Activated naive CD4-positive, alpha-beta T cell (primary cell): ENCODE measurements at regions not wholly inside any gene's neighbourhood (a gene's known extent, or its start where the extent isn't known, plus 50 kb on each side); places are given as distances from the start of the nearest gene placed in this dataset.

Experiments
- DNase-seq, 4 experiments: peaks; one replicate each; lab custom pipeline; 2025; lab: John Stamatoyannopoulos, UW

DNA sequence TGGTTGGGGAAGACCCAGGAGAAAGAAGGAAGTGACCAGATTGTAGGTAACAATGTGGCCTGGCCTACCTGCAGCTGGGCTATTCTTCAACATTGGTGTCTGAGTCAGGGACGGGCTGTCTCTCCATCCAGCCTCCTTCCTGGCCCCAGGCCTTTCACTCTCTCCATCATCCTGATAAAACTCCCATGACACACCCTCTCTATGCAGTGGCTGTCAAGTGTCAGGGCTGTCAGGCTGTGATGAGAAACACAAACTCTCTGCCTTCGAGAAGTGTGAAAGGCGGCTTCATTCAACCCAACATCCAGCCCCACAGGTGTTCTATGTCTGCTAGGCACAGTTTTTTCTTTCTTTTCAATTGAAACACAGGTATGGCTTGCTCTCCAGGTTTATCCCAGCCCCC, 153.3 kb upstream of the VSTM2B start:
- no peak for DNase-seq

DNA sequence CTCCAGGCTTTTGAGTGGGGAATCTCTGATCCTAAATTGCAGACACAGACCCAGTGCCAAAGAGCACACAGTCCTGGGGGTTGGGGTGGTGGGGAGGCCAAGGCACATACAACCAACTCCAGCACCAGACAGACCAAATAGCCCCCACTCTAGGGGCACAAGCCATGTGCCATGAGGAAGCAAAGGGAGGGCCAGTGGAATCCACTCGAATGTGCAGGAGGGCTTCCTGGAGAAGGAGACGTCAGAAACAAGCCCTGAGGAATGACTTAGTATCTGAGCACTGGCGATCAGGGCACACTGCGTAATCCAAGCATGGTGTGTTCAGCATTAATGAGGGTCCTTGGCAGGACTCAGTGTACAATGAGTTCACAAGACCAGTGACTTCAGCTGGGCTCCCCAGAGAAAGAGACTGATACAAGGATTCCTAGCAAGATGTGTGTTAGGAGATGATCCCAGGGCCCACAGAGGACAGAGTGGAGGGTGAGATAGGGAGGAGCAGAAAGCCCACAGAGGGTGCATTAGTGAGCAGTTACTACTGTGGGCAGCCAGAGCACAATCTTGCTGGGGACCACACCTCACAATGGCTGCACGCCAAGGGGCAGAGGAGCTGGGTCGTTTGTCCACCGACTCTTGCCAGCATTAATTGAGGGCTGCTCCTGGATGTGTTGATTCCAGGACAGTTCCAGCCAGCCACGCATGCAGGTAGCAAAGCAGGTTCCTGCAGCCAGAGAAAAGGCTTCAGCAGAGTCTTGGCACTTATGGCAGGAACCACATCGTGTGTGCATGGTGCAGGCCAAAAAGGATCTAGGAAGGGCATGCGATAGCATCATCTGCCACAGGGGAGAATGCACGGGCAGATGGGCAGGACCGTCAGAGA, 152.6 kb upstream of the VSTM2B start:
- DNase-seq, result no peak

DNA sequence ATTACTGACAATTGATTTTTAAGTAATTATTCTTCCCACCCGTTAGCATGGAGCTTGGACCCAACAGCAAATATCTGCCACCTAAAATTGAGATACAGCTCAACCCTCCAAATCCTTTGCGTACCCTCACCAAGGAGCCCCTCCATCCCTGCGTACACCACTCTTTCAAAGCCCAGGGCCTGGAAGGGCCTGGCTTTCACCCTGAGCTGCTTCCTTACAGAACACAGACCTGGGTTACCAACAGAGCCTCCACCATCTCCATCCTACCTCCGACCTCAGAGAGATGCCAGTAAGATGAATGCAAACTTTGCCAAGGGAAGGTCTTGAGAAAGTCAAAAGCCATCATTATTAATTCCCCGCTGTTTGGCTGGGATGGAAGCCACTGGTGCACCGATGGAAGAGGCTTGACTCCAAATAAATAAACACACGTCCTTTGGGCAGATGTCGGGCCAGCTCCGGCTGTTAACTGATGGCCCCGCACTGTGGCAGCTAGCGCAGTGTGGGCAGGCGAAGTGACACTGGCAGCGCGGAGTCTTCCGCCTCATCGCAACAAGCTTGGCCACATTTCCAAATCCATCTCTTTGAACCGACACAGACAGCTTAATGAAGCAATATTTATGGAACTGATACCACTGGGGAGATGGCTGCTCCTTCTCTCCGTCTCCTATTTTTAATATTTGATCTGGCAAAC, 150.2 kb upstream of the VSTM2B start:
- DNase-seq, result no peak

DNA sequence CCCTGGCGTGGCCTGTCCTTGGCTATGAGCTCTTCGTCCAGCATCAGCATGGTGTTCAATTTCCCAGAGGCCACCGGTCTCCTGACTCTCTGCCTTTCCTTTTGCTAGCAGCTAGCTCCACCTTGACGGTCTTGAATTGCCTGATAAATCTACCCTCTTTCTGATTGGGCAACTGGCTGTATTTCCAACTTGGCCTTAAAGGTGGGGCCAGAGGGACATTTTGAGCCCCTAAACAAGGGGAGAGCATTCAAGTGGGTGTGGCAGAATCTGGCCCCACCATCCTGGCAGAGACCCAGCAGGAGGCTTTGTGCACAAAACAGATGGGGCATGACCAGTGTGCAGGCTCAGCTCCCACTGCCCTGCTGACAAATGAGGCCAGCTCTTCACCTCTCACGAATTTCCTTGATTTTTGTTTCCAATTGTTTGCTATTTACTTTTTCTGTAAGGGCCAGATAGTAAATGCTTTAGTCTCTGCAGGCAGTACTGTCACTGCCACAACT, 148.9 kb upstream of the VSTM2B start:
- no peak for DNase-seq

DNA sequence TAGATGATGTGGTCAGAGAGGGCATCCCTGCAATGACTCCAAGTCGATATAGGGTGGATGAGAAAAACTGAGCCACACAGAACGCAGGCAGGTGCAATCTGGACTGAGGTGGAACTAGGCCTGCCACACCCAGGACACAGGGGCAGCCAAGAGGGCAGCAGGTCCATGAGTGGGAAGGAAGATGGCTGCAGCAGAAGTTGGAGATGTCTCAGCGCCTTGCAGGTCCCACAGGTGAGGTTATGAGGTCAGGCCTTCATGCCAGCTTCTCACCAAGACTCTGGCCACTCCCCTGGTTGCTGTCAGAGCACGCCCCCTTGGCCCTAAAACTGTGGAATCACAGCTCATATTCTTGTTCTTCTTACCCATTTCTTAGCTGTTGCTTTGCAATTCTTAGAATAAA, 147.7 kb upstream of the VSTM2B start:
- no peak for DNase-seq

DNA sequence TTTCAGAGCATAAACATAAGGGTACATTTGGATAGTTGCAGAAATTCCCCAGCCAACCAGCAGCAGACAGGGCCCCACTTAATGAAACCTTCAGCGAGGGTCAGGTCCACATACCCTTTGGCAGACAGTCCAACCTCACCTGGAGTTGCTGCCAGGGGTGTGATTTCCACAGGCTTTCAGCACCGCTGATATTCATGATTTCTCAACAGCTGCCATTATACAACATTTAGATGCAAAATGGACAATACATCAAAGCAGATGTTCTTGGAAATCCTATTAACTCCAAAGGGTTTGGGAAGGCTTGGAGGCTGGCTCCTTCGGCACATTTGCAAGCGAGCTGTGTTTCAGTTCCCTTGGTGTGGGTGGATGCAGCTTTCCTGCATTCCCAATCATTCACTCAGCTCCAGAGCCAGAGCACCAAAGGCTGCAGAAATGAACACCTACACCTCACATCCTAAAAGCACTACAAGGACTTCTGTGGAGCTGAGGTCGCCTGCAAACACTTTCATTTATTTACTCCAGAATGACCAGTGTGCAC, 147.2 kb upstream of the VSTM2B start:
- DNase-seq, result no peak

DNA sequence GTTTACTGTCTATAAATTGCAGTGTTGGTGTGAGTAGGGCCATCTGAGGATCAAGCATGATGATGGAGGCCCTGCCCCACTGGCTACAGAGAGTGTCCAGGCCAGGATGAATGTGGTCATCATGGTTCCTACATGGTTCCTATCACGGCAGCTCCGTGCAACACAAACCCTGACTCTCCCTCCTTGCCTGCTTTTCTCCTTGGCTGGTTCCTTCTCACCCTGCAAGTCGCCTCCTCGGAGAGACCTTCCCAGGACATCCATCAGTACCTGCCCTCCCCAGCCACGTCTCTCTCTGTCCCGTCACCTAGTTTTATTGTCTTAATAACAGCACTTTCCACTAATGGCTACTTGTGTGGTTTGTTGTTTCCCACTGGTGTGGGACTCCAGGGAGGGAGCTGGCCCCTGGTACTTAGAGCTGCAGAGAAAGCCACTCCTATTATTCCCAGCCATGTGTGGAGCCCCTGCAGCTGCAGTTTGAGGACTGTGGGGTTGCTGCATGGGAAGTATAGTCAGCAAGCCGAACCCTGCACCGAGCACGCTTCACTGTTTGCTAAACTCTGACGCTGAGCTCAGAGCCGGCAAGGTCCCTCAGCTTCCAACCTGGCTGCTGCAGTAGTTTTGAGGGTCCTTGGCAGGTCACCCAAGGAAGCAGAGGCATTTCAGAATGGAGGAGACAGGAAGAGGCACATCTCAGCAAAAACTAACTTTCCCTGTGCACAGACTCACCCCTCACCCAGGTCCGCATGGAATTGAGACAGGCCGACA, 146.4 kb upstream of the VSTM2B start:
- no peak for DNase-seq

DNA sequence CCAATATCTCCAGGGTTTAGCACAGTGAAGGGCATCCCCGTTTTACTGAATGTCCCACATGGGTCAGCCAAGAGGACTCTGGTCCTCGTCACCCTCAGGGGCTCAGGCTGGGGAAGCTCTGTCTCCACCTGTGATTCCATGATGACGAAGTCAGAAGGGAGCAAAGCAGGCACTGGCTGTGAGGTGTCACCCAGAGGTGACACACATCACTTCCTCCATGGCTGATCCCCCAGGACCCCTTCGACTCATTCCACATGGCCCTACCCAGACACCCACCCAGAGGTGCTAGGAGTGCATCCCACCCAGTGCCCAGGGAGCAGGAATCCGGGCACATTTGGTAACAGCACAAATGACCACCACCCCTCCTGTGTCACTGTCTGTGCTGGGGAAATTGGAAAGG, 145.2 kb upstream of the VSTM2B start:
- DNase-seq, result no peak

DNA sequence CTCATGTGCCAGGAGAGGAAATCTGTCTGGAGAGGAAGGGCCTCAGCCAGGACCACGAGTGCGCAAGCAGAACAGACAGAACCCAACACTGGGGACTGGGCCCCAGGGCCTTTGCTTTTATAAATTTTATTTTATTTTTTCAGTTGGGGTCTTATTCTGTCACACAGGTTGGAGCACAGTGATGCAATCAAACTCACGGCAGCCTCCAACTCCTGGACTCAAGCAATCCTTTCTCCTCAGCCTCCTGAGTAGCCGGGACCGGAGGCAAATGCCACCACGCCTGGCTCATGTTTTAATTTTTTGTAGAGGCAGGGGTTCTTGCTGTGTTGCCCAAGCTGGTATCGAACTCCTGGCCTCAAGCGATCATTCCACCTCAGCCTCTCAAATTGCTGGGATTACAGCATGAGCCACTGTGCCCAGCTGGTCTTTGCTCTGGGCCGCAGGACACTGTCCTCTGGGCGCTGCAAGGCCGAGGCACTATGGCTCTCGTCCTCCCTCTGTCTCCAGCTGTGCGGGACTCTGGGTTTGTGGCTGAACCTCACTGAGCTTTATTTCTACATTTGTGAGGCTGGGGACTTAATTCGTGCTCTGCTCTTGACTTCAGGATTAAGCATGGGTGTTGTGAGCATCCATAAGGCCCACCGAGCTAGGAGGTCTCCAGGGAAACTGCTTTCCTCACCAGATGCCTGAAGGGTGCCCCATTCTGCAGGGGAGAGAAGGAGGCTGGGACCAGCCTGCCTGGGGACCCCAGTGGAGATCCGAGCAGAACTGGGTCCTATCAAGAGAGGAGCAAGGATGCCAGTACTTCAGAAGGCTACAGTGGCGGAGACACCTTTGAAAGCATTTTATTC, 144.2 kb upstream of the VSTM2B start:
- no peak for DNase-seq

DNA sequence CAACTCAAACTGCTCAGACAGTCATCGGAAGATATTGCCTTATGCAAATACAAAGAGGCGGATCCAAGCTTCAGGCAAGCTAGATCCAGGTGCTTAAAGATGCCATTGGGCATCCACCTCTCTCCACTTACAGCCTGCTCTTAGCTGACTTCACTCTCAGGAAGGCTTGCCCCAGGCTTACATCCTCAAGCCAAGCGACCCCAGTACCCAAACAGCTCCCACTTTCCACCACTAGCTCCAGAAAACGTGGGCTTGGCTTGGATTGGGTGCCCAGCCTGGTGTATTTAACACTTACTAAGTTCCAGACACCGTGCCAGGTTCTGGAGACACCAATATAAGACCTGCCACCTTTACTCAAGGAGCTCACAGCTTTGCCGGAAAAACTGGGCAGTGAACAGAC, 142.1 kb upstream of the VSTM2B start:
- no peak for DNase-seq

DNA sequence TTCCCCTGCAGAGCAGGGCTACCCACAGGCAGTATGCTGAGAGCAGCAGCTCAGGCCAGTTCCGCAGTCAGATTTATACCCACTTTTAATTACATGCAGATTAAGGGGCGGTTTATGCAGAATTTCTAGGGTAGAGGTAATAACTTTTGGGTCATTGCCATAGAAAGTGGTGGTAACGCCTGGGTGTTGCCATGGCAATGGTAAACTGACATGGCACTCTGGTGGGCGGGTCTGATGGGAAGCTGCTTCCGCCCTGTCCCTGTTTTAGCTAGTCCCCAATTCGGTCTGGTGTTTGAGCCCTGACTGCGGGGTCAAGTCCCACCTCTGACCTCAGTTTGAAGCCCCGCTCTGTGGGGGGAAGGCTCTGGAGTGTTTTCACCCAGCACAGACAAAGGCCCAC, 141.1 kb upstream of the VSTM2B start:
- no peak for DNase-seq

DNA sequence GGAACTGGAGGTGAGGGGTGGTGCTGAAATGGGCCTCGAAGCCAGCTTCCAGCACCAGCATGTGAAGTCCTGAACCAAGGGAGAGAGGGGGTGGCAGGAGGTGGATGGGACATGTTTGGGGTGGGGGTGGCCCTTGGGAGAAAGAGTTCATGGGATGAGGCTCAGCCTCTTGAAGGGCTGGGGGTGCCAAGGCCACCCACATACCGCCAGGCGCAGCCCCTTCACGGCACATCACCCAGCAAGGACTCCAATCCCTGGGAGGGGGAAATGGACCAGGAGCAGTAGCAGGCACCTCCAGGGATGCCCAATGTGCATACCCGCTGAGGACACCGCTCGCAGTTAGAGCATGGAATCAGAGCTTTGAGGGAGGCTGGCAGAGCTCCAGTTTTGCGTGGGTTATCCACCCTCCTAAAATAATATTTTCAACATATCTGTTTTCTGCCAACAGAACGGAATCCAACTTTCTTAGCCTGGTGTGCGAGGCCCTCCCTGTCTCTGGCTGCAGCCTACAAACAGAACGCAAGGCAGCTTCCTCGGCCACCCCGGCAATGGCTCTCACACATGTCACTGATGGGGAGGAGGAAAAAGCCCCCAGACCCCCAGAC, 140.5 kb upstream of the VSTM2B start:
- no peak for DNase-seq

DNA sequence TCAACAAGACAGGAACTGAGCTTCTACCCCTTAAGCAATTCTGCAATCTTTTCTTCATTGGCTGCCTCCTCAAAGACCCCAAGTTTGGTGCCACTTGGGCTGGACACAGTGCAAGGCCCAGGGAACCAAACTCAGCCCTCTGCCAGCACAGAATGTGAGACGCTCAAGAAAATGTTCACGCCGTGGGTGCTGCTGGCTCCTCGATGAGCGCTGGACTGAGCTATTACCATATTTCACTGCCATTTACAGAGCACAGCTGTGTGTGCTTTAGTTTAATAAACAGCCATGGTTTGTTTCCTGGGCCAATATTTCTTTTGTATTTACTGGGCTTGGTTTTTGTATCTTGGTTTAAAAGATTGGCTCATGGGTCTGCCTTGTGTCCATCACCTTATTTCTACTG, 138.8 kb upstream of the VSTM2B start:
- DNase-seq, result no peak

DNA sequence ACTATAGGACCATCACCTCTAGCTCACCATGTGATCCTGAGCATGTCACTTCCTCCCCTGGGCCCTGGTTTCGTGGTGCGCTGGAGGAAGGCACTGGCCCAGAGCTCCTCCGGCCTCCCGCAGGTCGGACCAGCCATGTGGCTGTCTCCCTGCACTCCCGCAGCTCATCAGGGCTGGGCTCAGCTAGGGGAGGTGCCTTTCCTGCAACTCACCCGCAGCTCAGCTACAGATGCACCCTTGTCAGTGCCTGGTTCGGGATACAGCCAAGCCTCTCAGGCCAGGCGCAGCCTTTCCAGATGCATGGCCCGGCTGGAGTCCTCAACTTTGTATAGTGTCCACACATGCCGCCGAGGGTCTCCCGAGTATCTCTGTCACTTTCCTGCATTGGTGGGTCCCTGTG, 138.2 kb upstream of the VSTM2B start:
- DNase-seq, result no peak

DNA sequence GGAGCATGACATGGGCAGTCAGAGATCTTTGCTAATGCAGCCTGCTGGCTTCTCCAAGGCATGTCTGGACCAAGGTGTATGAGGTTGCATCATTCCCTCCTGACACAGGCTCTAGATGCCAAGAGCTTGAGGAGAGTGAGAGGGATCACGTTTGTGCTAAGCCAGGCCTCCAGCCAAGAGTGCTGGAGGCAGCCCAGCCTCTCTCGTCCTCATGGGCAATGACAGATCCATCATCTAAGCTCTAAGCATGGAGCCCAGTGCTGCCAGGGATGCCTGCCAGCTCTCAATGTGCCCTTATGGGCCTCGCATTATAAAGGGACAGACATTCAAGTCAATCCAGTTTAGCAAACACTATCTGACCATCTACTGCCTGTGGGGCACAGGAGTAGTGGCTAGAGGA, 136.3 kb upstream of the VSTM2B start:
- DNase-seq, result no peak

DNA sequence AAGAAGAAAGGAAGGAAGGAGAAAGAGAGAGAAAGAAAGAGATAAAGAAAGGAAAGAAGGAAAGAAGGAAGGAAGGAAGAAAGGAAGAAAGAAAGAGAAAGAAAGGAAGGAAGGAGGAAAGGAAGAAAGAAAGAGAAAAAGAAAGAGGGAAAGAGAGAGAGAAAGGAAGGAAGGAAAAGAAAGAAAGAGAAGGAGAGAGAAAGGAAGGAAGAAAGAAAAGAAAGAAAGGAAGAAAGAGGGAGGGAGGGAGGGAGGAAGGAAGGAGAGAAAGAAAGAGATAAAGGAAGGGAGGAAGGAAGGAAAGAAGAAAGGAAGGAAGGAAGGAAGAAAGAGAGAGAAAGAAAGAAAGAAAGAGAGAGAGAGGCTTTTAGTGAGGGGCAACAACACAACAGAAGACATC, 135.1 kb upstream of the VSTM2B start:
- no peak for DNase-seq

DNA sequence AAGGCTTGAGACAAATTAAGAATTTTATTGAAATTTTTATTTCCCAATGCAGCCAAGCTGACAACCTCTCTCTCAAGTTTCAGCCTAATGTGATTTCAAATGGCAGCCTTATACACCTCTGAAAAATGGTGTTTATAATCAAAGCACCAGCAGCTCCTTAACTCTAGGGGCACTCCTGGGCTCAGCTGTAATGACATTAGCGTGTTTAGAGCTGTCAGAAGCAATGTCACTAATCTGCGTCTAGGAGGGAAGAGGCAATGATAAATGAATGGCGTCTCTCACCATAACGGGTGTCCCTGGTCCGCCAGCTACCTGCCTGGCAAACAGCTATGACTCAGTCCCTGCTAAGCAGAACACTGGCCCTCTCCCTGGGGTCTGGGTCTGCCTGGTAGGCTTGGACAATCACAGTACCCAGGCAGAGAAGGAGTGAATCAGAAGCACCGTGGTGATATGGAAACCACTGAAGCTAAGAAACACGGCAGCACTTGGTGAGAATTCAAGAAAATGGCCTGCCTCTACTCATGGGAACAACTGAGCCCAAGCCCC, 131.8 kb upstream of the VSTM2B start:
- DNase-seq, result no peak

DNA sequence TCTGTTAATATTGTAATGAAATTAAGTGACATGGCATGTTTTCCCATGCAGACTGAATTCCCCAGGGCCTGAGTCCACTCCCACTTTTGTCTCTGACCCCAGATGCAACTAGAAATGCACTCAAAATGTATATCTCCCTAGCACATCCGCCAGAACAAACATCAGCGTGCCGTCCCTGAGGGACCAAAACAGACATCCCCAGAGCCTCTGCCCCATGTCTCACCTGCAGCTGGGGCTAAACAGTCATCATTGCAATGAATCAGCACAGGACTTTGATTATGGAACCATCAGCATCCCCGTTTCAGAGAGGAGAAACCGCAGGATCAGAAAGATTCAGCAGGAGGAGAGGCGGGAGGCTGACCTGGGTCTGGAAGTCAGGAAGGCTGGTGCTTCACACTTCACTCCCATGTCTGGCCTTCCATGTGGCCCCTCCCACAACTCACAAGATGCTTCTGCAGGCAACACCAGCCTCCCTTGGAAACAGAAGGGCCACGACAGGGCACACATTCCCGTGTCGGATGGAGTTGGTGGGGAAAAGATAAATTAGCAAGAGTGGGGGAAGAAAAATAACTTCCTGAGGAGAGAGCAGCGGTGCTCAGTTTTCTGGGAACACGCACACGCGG, 130.6 kb upstream of the VSTM2B start:
- DNase-seq, result no peak

DNA sequence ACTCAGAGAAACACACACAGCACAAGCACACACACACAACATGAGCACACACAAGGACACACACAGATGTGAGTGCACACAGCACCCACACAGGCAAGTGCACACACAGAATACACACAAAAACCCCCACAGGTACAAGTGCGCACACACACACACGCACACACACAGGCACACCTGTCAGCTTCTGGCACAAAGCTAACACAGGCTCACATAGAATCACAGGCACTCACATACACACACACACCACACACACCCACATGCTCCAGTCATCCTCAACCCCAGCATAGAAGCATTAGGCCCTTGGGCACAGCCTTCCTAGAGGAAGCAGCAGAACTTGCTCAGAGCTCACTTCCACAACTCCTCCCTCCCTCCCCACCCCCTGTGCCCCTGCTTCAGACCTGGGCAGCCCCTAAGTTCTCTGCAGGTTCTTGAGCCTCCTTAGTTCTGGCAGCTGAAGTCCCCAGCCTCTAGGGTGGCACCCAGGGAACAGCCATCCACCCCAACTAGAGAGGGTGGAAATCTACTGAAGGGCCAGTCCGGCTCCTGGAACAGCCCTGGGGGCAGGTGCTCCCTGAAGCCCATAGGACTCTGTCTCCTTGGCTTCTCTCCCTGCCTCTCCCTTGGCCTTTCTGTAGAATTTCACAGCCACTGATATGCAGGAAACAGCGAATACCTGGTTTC, 129.9 kb upstream of the VSTM2B start:
- DNase-seq, result no peak

DNA sequence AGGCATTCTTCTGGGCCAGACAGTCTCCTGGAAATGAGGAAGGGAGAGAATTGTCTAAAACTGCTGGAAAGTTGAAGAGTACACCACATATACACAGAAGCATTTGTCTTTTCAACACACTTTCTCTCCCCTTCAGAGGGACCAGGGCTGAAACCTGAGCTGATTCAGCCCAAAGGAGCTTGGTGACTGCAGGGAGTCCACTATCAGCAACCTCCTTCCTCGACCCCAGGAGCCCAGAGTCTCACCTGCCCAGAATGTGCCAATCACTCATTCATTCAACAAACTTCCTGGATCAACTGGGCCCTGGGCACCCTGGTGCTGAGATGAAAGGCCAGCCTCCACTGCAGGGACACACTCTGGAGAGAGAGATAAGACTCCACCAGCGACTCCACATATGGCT, 128.9 kb upstream of the VSTM2B start:
- no peak for DNase-seq
